Adrenal gland (tissue), 9 donors: ENCODE measurements at regions not wholly inside any gene's neighbourhood (a gene's known extent, or its start where the extent isn't known, plus 50 kb on each side); places are given as distances from the start of the nearest gene placed in this dataset.

Source experiments
- DNase-seq, 7 donors: peaks; one replicate each; pipeline ENCODE4 v3.0.0-alpha.2; 2019 to 2020
- H3K27ac ChIP-seq, 5 donors: fragments of 200-600 bp; sonication (generic) in 4 of 5; 1 replicate in 3 of 5; 2 replicates in 2 of 5; pipeline versions ENCODE4 v1.5.1 to v1.8.0; 2016 to 2020; ENCODE audit warnings: mild to moderate bottlenecking in 1 of 5
- H3K27me3 ChIP-seq: fragments of 200-600 bp; 2 replicates; pipeline ENCODE4 v1.8.0; 2021
- H3K36me3 ChIP-seq, 2 donors: fragments of 200-600 bp; replicated peaks in 1 of 2; 1 replicate in 1 of 2; 2 replicates in 1 of 2; pipeline versions ENCODE4 v1.5.1 to v1.8.0; 2018 to 2022
- H3K4me1 ChIP-seq, 2 donors: fragments of 200-600 bp; replicated peaks in 1 of 2; 1 replicate in 1 of 2; 2 replicates in 1 of 2; pipeline versions ENCODE4 v1.5.1 to v1.8.0; 2018 to 2021
- H3K4me3 ChIP-seq, 4 donors: fragments of 200-600 bp; sonication (generic) in 3 of 4; one replicate each; pipeline ENCODE4 v1.5.1; 2016 to 2018
- H3K9me3 ChIP-seq, 3 donors: fragments of 200-600 bp; sonication (generic) in 1 of 3; replicated peaks in 1 of 3; 1 replicate in 2 of 3; 2 replicates in 1 of 3; pipeline versions ENCODE4 v1.5.1 to v1.8.0; 2016 to 2021
- CTCF ChIP-seq, 6 experiments: fragments of 450-650 bp in 4 of 6; fragments of 200-600 bp in 2 of 6; sonication (generic) in 1 of 6; IDR thresholded peaks; 1 replicate in 5 of 6; 2 replicates in 1 of 6; pipeline versions ENCODE4 v1.5.1 to v1.8.0; 2016 to 2021; ENCODE audit warnings: antibody characterized with exemption in 6 of 6, mild to moderate bottlenecking in 2 of 6, moderate library complexity in 1 of 6
- POLR2A ChIP-seq, 2 donors: fragments of 450-650 bp; IDR thresholded peaks; one replicate each; pipeline ENCODE4 v1.6.1; 2017; ENCODE audit warnings: antibody characterized with exemption in 2 of 2, mild to moderate bottlenecking in 2 of 2, moderate library complexity in 1 of 2
- WGBS, 4 donors: extraction: QIAGEN DNeasy Blood & Tissue Kit in 2 of 4; methylation state at CpG; one replicate each; pipeline versions ENCODE4 v1.1.5 to v1.1.7; 2013 to 2017; 5-methylcytosine and 5-hydroxymethylcytosine counted together
- intact Hi-C, 2 donors: fragments of 100-400 bp; cut with DNase I; formaldehyde crosslinking; loops; one replicate each; pipeline versions ENCODE4 v1.14.1 to v1.15.0; 2022 to 2023
- donor health status: healthy with polysubstance abuse.
- donor health status: Bipolar disorder and iron deficiency.
- donor health status: DM: yes; HTN: yes; CAD: no.
- donor health status: DM: no; HTN: no; CAD: no.
- donor health status: DM: no; HTN: no; CAD: no.

GRCh38 chr14:34363733-34364134 is 98.3 kb downstream of the SPTSSA start:
- 57 to 67% (median 61%) methylated on average over 6 of the region's 6 CpGs for WGBS, 4 donors
- Histone ChIP-seq H3K4me1 (peaks cover 0 to 14% of the 10 kb centered on the region in 2 donors), H3K27ac (no peak overlapping the region), H3K36me3 (no peaks in the 10 kb centered on the region), H3K27me3 (no peaks in the 10 kb centered on the region), H3K9me3 (no peaks in the 10 kb centered on the region), H3K4me3 (no peak overlapping the region)
- intact Hi-C loops, result loop anchor here (10.0 kb wide), 1 partner anchor 131 kb away; no protein-coding TSS in a partner anchor
- no peak for TF ChIP-seq CTCF (IDR thresholded peaks at IDR 0.05)
- TF ChIP-seq POLR2A (IDR thresholded peaks at IDR 0.05), result no peak
- no peak for DNase-seq

- no peak for DNase-seq
- TF ChIP-seq CTCF (IDR thresholded peaks at IDR 0.05), result no peak
- TF ChIP-seq POLR2A (IDR thresholded peaks at IDR 0.05), result no peak
- H3K4me3 ChIP-seq, result no peak overlapping the region
- intact Hi-C loops, result loop anchor here (10.0 kb wide), 1 partner anchor 132 kb away; no protein-coding TSS in a partner anchor
- peak overlapping the region in 1 of 5 donors; percentile 29 for H3K27ac ChIP-seq
- no peaks in the 10 kb centered on the region for H3K27me3 ChIP-seq
- WGBS, 4 donors, result 80 to 91% (median 87%) methylated on average over 3 of the region's 3 CpGs
- peaks cover 0 to 12% of the 10 kb centered on the region in 2 donors for H3K4me1 ChIP-seq
- H3K36me3 ChIP-seq, result no peaks in the 10 kb centered on the region
- no peaks in the 10 kb centered on the region for H3K9me3 ChIP-seq
Measured at GRCh38 chr14:34362641-34363251, 99.3 kb downstream of the SPTSSA start.

- intact Hi-C loops, result loop anchor here (10.0 kb wide), 1 partner anchor 133 kb away; no protein-coding TSS in a partner anchor
- TF ChIP-seq POLR2A (IDR thresholded peaks at IDR 0.05), result no peak
- no peak for TF ChIP-seq CTCF (IDR thresholded peaks at IDR 0.05)
Measured at GRCh38 chr14:34361504-34362011, 100.5 kb downstream of the SPTSSA start.

GRCh38 chr14:34359420-34360117 is 102.5 kb downstream of the SPTSSA start:
- H3K27me3 ChIP-seq, result no peaks in the 10 kb centered on the region
- TF ChIP-seq POLR2A (IDR thresholded peaks at IDR 0.05), result no peak
- TF ChIP-seq CTCF (IDR thresholded peaks at IDR 0.05), result no peak
- H3K4me1 ChIP-seq, result peaks cover 0 to 25% of the 10 kb centered on the region in 2 donors
- DNase-seq, result no peak
- intact Hi-C loops, result loop anchor here (10.0 kb wide), 1 partner anchor 135 kb away; no protein-coding TSS in a partner anchor
- H3K4me3 ChIP-seq, result no peak overlapping the region
- no peaks in the 10 kb centered on the region for H3K36me3 ChIP-seq
- H3K9me3 ChIP-seq, result no peaks in the 10 kb centered on the region
- WGBS, 4 donors, result 47 to 67% (median 62%) methylated on average over 6 of the region's 6 CpGs
- H3K27ac ChIP-seq, result no peak overlapping the region

More at GRCh38 chr14:34361504-34362011, 100.5 kb downstream of the SPTSSA start:
- Histone ChIP-seq H3K4me1 (peaks cover 0 to 12% of the 10 kb centered on the region in 2 donors), H3K36me3 (no peaks in the 10 kb centered on the region), H3K27me3 (no peaks in the 10 kb centered on the region), H3K27ac (peak overlapping the region in 3 of 5 donors; percentile 7 to 63 (median 32)), H3K4me3 (no peak overlapping the region), H3K9me3 (no peaks in the 10 kb centered on the region)
- 72 to 86% (median 83%) methylated on average over 2 of the region's 2 CpGs for WGBS, 4 donors
- DNase-seq, result peak in 2 of 7 donors; percentile 46 to 64
